ENCODE measurements at regions not wholly inside any gene's neighbourhood (a gene's known extent, or its start where the extent isn't known, plus 50 kb on each side); places are given as distances from the start of the nearest gene placed in this dataset.

- H3K27ac ChIP-seq (ENCODE audit: low read depth in 2 of 2, low read length in 2 of 2) = no peak overlapping the region
- no peak for TF ChIP-seq CTCF (IDR thresholded peaks at IDR 0.05; ENCODE audit: borderline replicate concordance, extremely low read depth, insufficient read depth)
- H3K27me3 ChIP-seq (ENCODE audit: control insufficient read depth, insufficient read depth, low read length) = no peaks in the 10 kb centered on the region
- FAIRE-seq (no peak), DNase-seq (no peak)
- intact Hi-C loops (cut with DNase I) = no loop called here
- no peaks in the 10 kb centered on the region for H3K9me3 ChIP-seq (ENCODE audit: control insufficient read depth in 2 of 3, insufficient read depth in 1 of 3, low read length in 3 of 3)
- no peaks in the 10 kb centered on the region for H3K36me3 ChIP-seq (ENCODE audit: control insufficient read depth in 2 of 3, insufficient read depth in 3 of 3, low read length in 3 of 3)
- H3K4me1 ChIP-seq (ENCODE audit: control insufficient read depth in 2 of 3, insufficient read depth in 2 of 3, low read depth in 1 of 3, low read length in 3 of 3) = no peaks in the 10 kb centered on the region
- H3K4me3 ChIP-seq (ENCODE audit: low read length in 3 of 3) = no peak overlapping the region
- no peak overlapping the region for H3K9ac ChIP-seq (ENCODE audit: low read length in 3 of 3)
These were observed 1006.8 kb upstream of the EEF2KMT start for GRCh38 chr16:6104428-6104827.

GRCh38 chr16:6103561-6103960 is 1006.0 kb upstream of the EEF2KMT start:
- DNase-seq = no peak
- H3K36me3 ChIP-seq (ENCODE audit: control insufficient read depth in 2 of 3, insufficient read depth in 3 of 3, low read length in 3 of 3) = no peaks in the 10 kb centered on the region
- H3K27me3 ChIP-seq (ENCODE audit: control insufficient read depth, insufficient read depth, low read length) = no peaks in the 10 kb centered on the region
- no peaks in the 10 kb centered on the region for H3K4me1 ChIP-seq (ENCODE audit: control insufficient read depth in 2 of 3, insufficient read depth in 2 of 3, low read depth in 1 of 3, low read length in 3 of 3)
- no peak overlapping the region for H3K4me3 ChIP-seq (ENCODE audit: low read length in 3 of 3)
- H3K9ac ChIP-seq (ENCODE audit: low read length in 3 of 3) = no peak overlapping the region
- no peak overlapping the region for H3K27ac ChIP-seq (ENCODE audit: low read depth in 2 of 2, low read length in 2 of 2)
- no peak for TF ChIP-seq CTCF (IDR thresholded peaks at IDR 0.05; ENCODE audit: borderline replicate concordance, extremely low read depth, insufficient read depth)
- no peaks in the 10 kb centered on the region for H3K9me3 ChIP-seq (ENCODE audit: control insufficient read depth in 2 of 3, insufficient read depth in 1 of 3, low read length in 3 of 3)
- FAIRE-seq = no peak
- intact Hi-C loops (cut with DNase I) = no loop called here

- Histone ChIP-seq H3K36me3 (ENCODE audit: control insufficient read depth in 2 of 3, insufficient read depth in 3 of 3, low read length in 3 of 3) (no peaks in the 10 kb centered on the region), H3K27me3 (ENCODE audit: control insufficient read depth, insufficient read depth, low read length) (no peaks in the 10 kb centered on the region), H3K27ac (ENCODE audit: low read depth in 2 of 2, low read length in 2 of 2) (no peak overlapping the region), H3K4me1 (ENCODE audit: control insufficient read depth in 2 of 3, insufficient read depth in 2 of 3, low read depth in 1 of 3, low read length in 3 of 3) (no peaks in the 10 kb centered on the region), H3K4me3 (ENCODE audit: low read length in 3 of 3) (no peak overlapping the region), H3K9ac (ENCODE audit: low read length in 3 of 3) (no peak overlapping the region), H3K9me3 (ENCODE audit: control insufficient read depth in 2 of 3, insufficient read depth in 1 of 3, low read length in 3 of 3) (no peaks in the 10 kb centered on the region)
- FAIRE-seq (no peak), DNase-seq (no peak)
- TF ChIP-seq CTCF (IDR thresholded peaks at IDR 0.05; ENCODE audit: borderline replicate concordance, extremely low read depth, insufficient read depth) = no peak
- intact Hi-C loops (cut with DNase I) = no loop called here
These were observed 1001.5 kb upstream of the EEF2KMT start for GRCh38 chr16:6099102-6099501.

- Histone ChIP-seq H3K4me1 (ENCODE audit: control insufficient read depth in 2 of 3, insufficient read depth in 2 of 3, low read depth in 1 of 3, low read length in 3 of 3) (no peaks in the 10 kb centered on the region), H3K36me3 (ENCODE audit: control insufficient read depth in 2 of 3, insufficient read depth in 3 of 3, low read length in 3 of 3) (no peaks in the 10 kb centered on the region), H3K27me3 (ENCODE audit: control insufficient read depth, insufficient read depth, low read length) (no peaks in the 10 kb centered on the region), H3K9me3 (ENCODE audit: control insufficient read depth in 2 of 3, insufficient read depth in 1 of 3, low read length in 3 of 3) (peaks cover 0 to 2% (median 2%) of the 10 kb centered on the region in 3 donors), H3K27ac (ENCODE audit: low read depth in 2 of 2, low read length in 2 of 2) (no peak overlapping the region), H3K4me3 (ENCODE audit: low read length in 3 of 3) (no peak overlapping the region), H3K9ac (ENCODE audit: low read length in 3 of 3) (no peak overlapping the region)
- intact Hi-C loops (cut with DNase I) = no loop called here
- DNase-seq (no peak), FAIRE-seq (no peak)
- TF ChIP-seq CTCF (IDR thresholded peaks at IDR 0.05; ENCODE audit: borderline replicate concordance, extremely low read depth, insufficient read depth) = no peak
These were observed 999.5 kb upstream of the EEF2KMT start for GRCh38 chr16:6096931-6097670.
